Vagina (tissue), 2 donors: ENCODE measurements at regions not wholly inside any gene's neighbourhood (a gene's known extent, or its start where the extent isn't known, plus 50 kb on each side); places are given as distances from the start of the nearest gene placed in this dataset.

Experiments
- CTCF ChIP-seq, 3 experiments: fragments of 450-650 bp in 2 of 3; fragments of 200-600 bp in 1 of 3; sonication (generic) in 1 of 3; IDR thresholded peaks; one replicate each; pipeline ENCODE4 v1.5.1; 2017 to 2019; ENCODE audit warnings: antibody characterized with exemption in 3 of 3, mild to moderate bottlenecking in 2 of 3, moderate library complexity in 2 of 3
- POLR2A ChIP-seq, 2 donors: fragments of 450-650 bp; IDR thresholded peaks; one replicate each; pipeline ENCODE4 v1.6.1; 2017; ENCODE audit warnings: antibody characterized with exemption in 2 of 2, mild to moderate bottlenecking in 2 of 2, moderate library complexity in 2 of 2
- POLR2AphosphoS5 ChIP-seq, 2 donors: sonication (generic); formaldehyde crosslinking; IDR thresholded peaks; one replicate each; pipeline ENCODE4 v1.9.0; 2017; ENCODE audit warnings: antibody characterized with exemption in 2 of 2, mild to moderate bottlenecking in 2 of 2, low read depth in 1 of 2; ENCODE audit not compliant: insufficient read depth in 1 of 2

GRCh38 chr14:25252793-25253192, 202.8 kb upstream of the STXBP6 start:
- TF ChIP-seq CTCF (IDR thresholded peaks at IDR 0.05), result no peak
- TF ChIP-seq POLR2AphosphoS5 (IDR thresholded peaks at IDR 0.05; ENCODE audit: insufficient read depth in 1 of 2, low read depth in 1 of 2), result no peak
- no peak for TF ChIP-seq POLR2A (IDR thresholded peaks at IDR 0.05)
